IMR-90 (cell line): ENCODE measurements at regions not wholly inside any gene's neighbourhood (a gene's known extent, or its start where the extent isn't known, plus 50 kb on each side); places are given as distances from the start of the nearest gene placed in this dataset.

ENCODE experiments used
- CEBPB ChIP-seq: IDR thresholded peaks from 2 replicates; pipeline ENCODE4 v1.6.1; 2012; ENCODE audit warnings: low read depth, low read length, improper control_type of control experiment
- CHD1 ChIP-seq: IDR thresholded peaks from 2 replicates; pipeline ENCODE4 v1.6.1; 2012; ENCODE audit warnings: low read depth, low read length, improper control_type of control experiment
- CTCF ChIP-seq: conservative IDR thresholded peaks from 2 replicates; pipeline ENCODE4 v1.5.1; 2012; ENCODE audit warnings: mild to moderate bottlenecking, low read depth, low read length, improper control_type of control experiment
- ELK1 ChIP-seq: fragments of 150-350 bp; IDR thresholded peaks from 2 replicates; pipeline ENCODE4 v1.6.1; 2016; ENCODE audit warnings: low read depth, mild to moderate bottlenecking, low read length, moderate library complexity, borderline replicate concordance
- FOS ChIP-seq: fragments of 150-350 bp; IDR thresholded peaks from 2 replicates; pipeline ENCODE4 v1.6.1; 2016; ENCODE audit warnings: low read depth, low read length
- MAFK ChIP-seq: IDR thresholded peaks from 2 replicates; pipeline ENCODE4 v1.6.1; 2012; ENCODE audit warnings: low read depth, low read length, improper control_type of control experiment
- MAZ ChIP-seq: IDR thresholded peaks from 2 replicates; pipeline ENCODE4 v1.6.1; 2012; ENCODE audit warnings: low read depth, mild to moderate bottlenecking, low read length, improper control_type of control experiment, moderate library complexity, borderline replicate concordance
- MXI1 ChIP-seq: IDR thresholded peaks from 2 replicates; pipeline ENCODE4 v1.6.1; 2012; ENCODE audit warnings: low read depth, mild to moderate bottlenecking, low read length, moderate library complexity, borderline replicate concordance
- POLR2A ChIP-seq: IDR thresholded peaks from 2 replicates; pipeline ENCODE4 v1.6.1; 2012; ENCODE audit warnings: mild to moderate bottlenecking, low read depth, low read length
- RAD21 ChIP-seq: IDR thresholded peaks from 2 replicates; pipeline ENCODE4 v1.6.1; 2012; ENCODE audit warnings: low read length, improper control_type of control experiment
- RCOR1 ChIP-seq: IDR thresholded peaks from 2 replicates; pipeline ENCODE4 v1.6.1; 2012; ENCODE audit warnings: mild to moderate bottlenecking, low read length, improper control_type of control experiment; ENCODE audit not compliant: insufficient replicate concordance
- RFX5 ChIP-seq: IDR thresholded peaks from 2 replicates; pipeline ENCODE4 v1.8.0; 2012; ENCODE audit warnings: low read depth, mild to moderate bottlenecking, low read length, moderate library complexity
- SMC3 ChIP-seq: fragments of 150-350 bp; IDR thresholded peaks from 2 replicates; pipeline ENCODE4 v1.6.1; 2016; ENCODE audit warnings: low read depth, mild to moderate bottlenecking, antibody characterized with exemption, low read length, moderate library complexity
- USF2 ChIP-seq: fragments of 150-350 bp; IDR thresholded peaks from 2 replicates; pipeline ENCODE4 v1.6.1; 2017; ENCODE audit warnings: mild to moderate bottlenecking, antibody characterized with exemption, low read length, low read depth

GRCh38 chr4:29459926-29460325, 1260.2 kb upstream of the PCDH7 start:
- no peak for TF ChIP-seq CTCF
- no peak for TF ChIP-seq USF2
- TF ChIP-seq RFX5, result no peak
- TF ChIP-seq POLR2A, result no peak
- TF ChIP-seq RAD21, result no peak
- TF ChIP-seq CEBPB, result no peak
- TF ChIP-seq SMC3, result no peak
- no peak for TF ChIP-seq MAFK
- no peak for TF ChIP-seq ELK1
- TF ChIP-seq MAZ, result no peak
- TF ChIP-seq RCOR1, result no peak
- no peak for TF ChIP-seq CHD1
- TF ChIP-seq MXI1, result no peak
- no peak for TF ChIP-seq FOS
